ENCODE measurements at regions not wholly inside any gene's neighbourhood (a gene's known extent, or its start where the extent isn't known, plus 50 kb on each side); places are given as distances from the start of the nearest gene placed in this dataset.

- Histone ChIP-seq H2BK12ac (ENCODE audit: low read length in 2 of 2) (no peak overlapping the region), H3K79me1 (replicated peaks; ENCODE audit: low read length, poor library complexity, severe bottlenecking) (no peaks in the 10 kb centered on the region), H3K14ac (ENCODE audit: low read length in 2 of 2) (no peak overlapping the region), H3K4me1 (ENCODE audit: control insufficient read depth, insufficient read depth, low read depth, low read length) (no peaks in the 10 kb centered on the region), H4K8ac (ENCODE audit: low read length) (no peak overlapping the region), H3K4ac (ENCODE audit: low read depth in 1 of 2, low read length in 2 of 2) (no peak overlapping the region), H2AK5ac (ENCODE audit: low read length, severe bottlenecking) (no peak overlapping the region), H3K27ac (ENCODE audit: low read length, poor library complexity, severe bottlenecking) (no peak overlapping the region), H3K9ac (ENCODE audit: low read length) (no peak overlapping the region), H3K27me3 (ENCODE audit: control insufficient read depth in 1 of 2, insufficient read depth in 1 of 2, low read length in 2 of 2) (no peaks in the 10 kb centered on the region), H3K4me3 (ENCODE audit: insufficient read depth in 1 of 2, low read depth in 1 of 2, low read length in 2 of 2) (no peak overlapping the region), H2BK15ac (ENCODE audit: low read depth, poor library complexity, severe bottlenecking) (no peak overlapping the region), H3K4me2 (ENCODE audit: low read length, poor library complexity, severe bottlenecking) (no peak overlapping the region), H2BK5ac (ENCODE audit: low read depth, low read length, poor library complexity, severe bottlenecking) (no peak overlapping the region), H3K18ac (ENCODE audit: low read depth in 1 of 2, low read length in 2 of 2) (no peak overlapping the region), H4K91ac (ENCODE audit: low read length) (no peak overlapping the region), H2BK120ac (ENCODE audit: low read depth, low read length) (no peak overlapping the region), H3K23ac (ENCODE audit: low read length in 2 of 2) (no peak overlapping the region), H3K9me3 (ENCODE audit: control insufficient read depth, low read length) (peaks cover 14% of the 10 kb centered on the region), H2AFZ (ENCODE audit: low read depth, low read length) (no peak overlapping the region), H3K36me3 (ENCODE audit: control insufficient read depth in 1 of 2, insufficient read depth in 2 of 2, low read depth in 1 of 2, low read length in 2 of 2) (no peaks in the 10 kb centered on the region)
- 84% methylated on average over 3 of the region's 3 CpGs for WGBS
- no peak for DNase-seq
Measured at GRCh38 chr5:29805804-29806203, 1387.7 kb upstream of the CDH6 start.

GRCh38 chr5:29800752-29801151 lies 1392.7 kb upstream of the CDH6 start:
- Histone ChIP-seq H3K36me3 (ENCODE audit: control insufficient read depth in 1 of 2, insufficient read depth in 2 of 2, low read depth in 1 of 2, low read length in 2 of 2) (no peaks in the 10 kb centered on the region), H2BK120ac (ENCODE audit: low read depth, low read length) (no peak overlapping the region), H2AK5ac (ENCODE audit: low read length, severe bottlenecking) (no peak overlapping the region), H3K23ac (ENCODE audit: low read length in 2 of 2) (no peak overlapping the region), H3K4me1 (ENCODE audit: control insufficient read depth, insufficient read depth, low read depth, low read length) (peaks cover 1% of the 10 kb centered on the region), H2BK5ac (ENCODE audit: low read depth, low read length, poor library complexity, severe bottlenecking) (no peak overlapping the region), H3K9me3 (ENCODE audit: control insufficient read depth, low read length) (peaks cover 17% of the 10 kb centered on the region), H3K18ac (ENCODE audit: low read depth in 1 of 2, low read length in 2 of 2) (no peak overlapping the region), H3K4me3 (ENCODE audit: insufficient read depth in 1 of 2, low read depth in 1 of 2, low read length in 2 of 2) (no peak overlapping the region), H3K27ac (ENCODE audit: low read length, poor library complexity, severe bottlenecking) (no peak overlapping the region), H4K8ac (ENCODE audit: low read length) (no peak overlapping the region), H3K79me1 (replicated peaks; ENCODE audit: low read length, poor library complexity, severe bottlenecking) (no peaks in the 10 kb centered on the region), H2BK12ac (ENCODE audit: low read length in 2 of 2) (no peak overlapping the region), H3K27me3 (ENCODE audit: control insufficient read depth in 1 of 2, insufficient read depth in 1 of 2, low read length in 2 of 2) (no peaks in the 10 kb centered on the region), H2AFZ (ENCODE audit: low read depth, low read length) (no peak overlapping the region), H4K91ac (ENCODE audit: low read length) (no peak overlapping the region), H3K4me2 (ENCODE audit: low read length, poor library complexity, severe bottlenecking) (no peak overlapping the region), H2BK15ac (ENCODE audit: low read depth, poor library complexity, severe bottlenecking) (no peak overlapping the region), H3K4ac (ENCODE audit: low read depth in 1 of 2, low read length in 2 of 2) (no peak overlapping the region), H3K9ac (ENCODE audit: low read length) (no peak overlapping the region), H3K14ac (ENCODE audit: low read length in 2 of 2) (no peak overlapping the region)
- DNase-seq, result no peak
- 71% methylated on average over 5 of the region's 5 CpGs for WGBS

- H3K4me3 ChIP-seq (ENCODE audit: insufficient read depth in 1 of 2, low read depth in 1 of 2, low read length in 2 of 2), result no peak overlapping the region
- H3K27me3 ChIP-seq (ENCODE audit: control insufficient read depth in 1 of 2, insufficient read depth in 1 of 2, low read length in 2 of 2), result no peaks in the 10 kb centered on the region
- H2BK12ac ChIP-seq (ENCODE audit: low read length in 2 of 2), result no peak overlapping the region
- H3K18ac ChIP-seq (ENCODE audit: low read depth in 1 of 2, low read length in 2 of 2), result no peak overlapping the region
- H3K4me1 ChIP-seq (ENCODE audit: control insufficient read depth, insufficient read depth, low read depth, low read length), result peaks cover 1% of the 10 kb centered on the region
- WGBS, result 42% methylated on average over 1 of the region's 2 CpGs
- no peak overlapping the region for H4K8ac ChIP-seq (ENCODE audit: low read length)
- H4K91ac ChIP-seq (ENCODE audit: low read length), result no peak overlapping the region
- H3K14ac ChIP-seq (ENCODE audit: low read length in 2 of 2), result no peak overlapping the region
- H3K79me1 ChIP-seq (replicated peaks; ENCODE audit: low read length, poor library complexity, severe bottlenecking), result no peaks in the 10 kb centered on the region
- H3K27ac ChIP-seq (ENCODE audit: low read length, poor library complexity, severe bottlenecking), result no peak overlapping the region
- no peak overlapping the region for H2BK5ac ChIP-seq (ENCODE audit: low read depth, low read length, poor library complexity, severe bottlenecking)
- no peak for DNase-seq
- no peak overlapping the region for H3K4me2 ChIP-seq (ENCODE audit: low read length, poor library complexity, severe bottlenecking)
- H3K23ac ChIP-seq (ENCODE audit: low read length in 2 of 2), result no peak overlapping the region
- H2AFZ ChIP-seq (ENCODE audit: low read depth, low read length), result no peak overlapping the region
- no peak overlapping the region for H3K4ac ChIP-seq (ENCODE audit: low read depth in 1 of 2, low read length in 2 of 2)
- peaks cover 3% of the 10 kb centered on the region for H3K9me3 ChIP-seq (ENCODE audit: control insufficient read depth, low read length)
- H2AK5ac ChIP-seq (ENCODE audit: low read length, severe bottlenecking), result no peak overlapping the region
- no peak overlapping the region for H3K9ac ChIP-seq (ENCODE audit: low read length)
- H2BK15ac ChIP-seq (ENCODE audit: low read depth, poor library complexity, severe bottlenecking), result no peak overlapping the region
- no peak overlapping the region for H2BK120ac ChIP-seq (ENCODE audit: low read depth, low read length)
- H3K36me3 ChIP-seq (ENCODE audit: control insufficient read depth in 1 of 2, insufficient read depth in 2 of 2, low read depth in 1 of 2, low read length in 2 of 2), result no peaks in the 10 kb centered on the region
Measured at GRCh38 chr5:29796013-29796412, 1397.5 kb upstream of the CDH6 start.

- Histone ChIP-seq H2AK5ac (ENCODE audit: low read length, severe bottlenecking) (no peak overlapping the region), H2BK120ac (ENCODE audit: low read depth, low read length) (no peak overlapping the region), H3K4me1 (ENCODE audit: control insufficient read depth, insufficient read depth, low read depth, low read length) (peaks cover 1% of the 10 kb centered on the region), H4K8ac (ENCODE audit: low read length) (no peak overlapping the region), H3K14ac (ENCODE audit: low read length in 2 of 2) (no peak overlapping the region), H3K36me3 (ENCODE audit: control insufficient read depth in 1 of 2, insufficient read depth in 2 of 2, low read depth in 1 of 2, low read length in 2 of 2) (no peaks in the 10 kb centered on the region), H2BK5ac (ENCODE audit: low read depth, low read length, poor library complexity, severe bottlenecking) (no peak overlapping the region), H3K4me3 (ENCODE audit: insufficient read depth in 1 of 2, low read depth in 1 of 2, low read length in 2 of 2) (no peak overlapping the region), H3K27me3 (ENCODE audit: control insufficient read depth in 1 of 2, insufficient read depth in 1 of 2, low read length in 2 of 2) (no peaks in the 10 kb centered on the region), H3K4ac (ENCODE audit: low read depth in 1 of 2, low read length in 2 of 2) (no peak overlapping the region), H3K23ac (ENCODE audit: low read length in 2 of 2) (no peak overlapping the region), H3K9me3 (ENCODE audit: control insufficient read depth, low read length) (peaks cover 3% of the 10 kb centered on the region), H4K91ac (ENCODE audit: low read length) (no peak overlapping the region), H3K79me1 (replicated peaks; ENCODE audit: low read length, poor library complexity, severe bottlenecking) (no peaks in the 10 kb centered on the region), H3K4me2 (ENCODE audit: low read length, poor library complexity, severe bottlenecking) (no peak overlapping the region), H2BK12ac (ENCODE audit: low read length in 2 of 2) (no peak overlapping the region), H3K18ac (ENCODE audit: low read depth in 1 of 2, low read length in 2 of 2) (no peak overlapping the region), H2BK15ac (ENCODE audit: low read depth, poor library complexity, severe bottlenecking) (no peak overlapping the region), H3K9ac (ENCODE audit: low read length) (no peak overlapping the region), H3K27ac (ENCODE audit: low read length, poor library complexity, severe bottlenecking) (no peak overlapping the region), H2AFZ (ENCODE audit: low read depth, low read length) (no peak overlapping the region)
- WGBS, result no CpG with 5 or more reads among the region's 2 CpGs
- DNase-seq, result no peak
Measured at GRCh38 chr5:29795096-29795652, 1398.3 kb upstream of the CDH6 start.
